ENCODE measurements at regions not wholly inside any gene's neighbourhood (a gene's known extent, or its start where the extent isn't known, plus 50 kb on each side); places are given as distances from the start of the nearest gene placed in this dataset.

GRCh38 chr1:87437663-87438295, 109.1 kb downstream of the LMO4 start:
- TF ChIP-seq TOX (CRISPR knock-in tag; IDR thresholded peaks at IDR 0.05; ENCODE audit: borderline replicate concordance) (no peak), PPARA (CRISPR knock-in tag; IDR thresholded peaks at IDR 0.05; ENCODE audit: borderline replicate concordance) (no peak), TCF4 (CRISPR knock-in tag; IDR thresholded peaks at IDR 0.05; ENCODE audit: borderline replicate concordance) (no peak)
- no peak for ATAC-seq

DNA sequence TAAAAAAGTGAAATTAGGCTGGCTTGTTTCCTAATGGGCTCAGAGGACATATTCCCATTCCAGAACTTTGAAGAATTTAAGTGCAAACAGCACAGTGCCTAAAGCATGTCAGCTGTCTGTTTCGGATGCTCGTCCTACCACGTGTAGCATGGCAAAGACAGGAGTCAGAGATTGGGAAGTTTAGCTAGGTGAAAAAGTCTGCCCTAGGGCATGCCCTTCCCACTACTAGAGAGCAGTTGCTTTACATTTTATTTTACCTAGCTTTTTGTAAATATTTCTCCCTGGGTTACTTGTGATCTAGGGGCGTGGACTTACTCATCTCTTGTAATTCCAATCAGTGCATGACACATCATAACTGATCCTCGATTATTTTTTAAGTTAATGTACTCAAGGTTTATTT, 111.1 kb downstream of the LMO4 start:
- no peak for ATAC-seq
- TF ChIP-seq TCF4 (CRISPR knock-in tag; IDR thresholded peaks at IDR 0.05; ENCODE audit: borderline replicate concordance) (no peak), CSDC2 (CRISPR knock-in tag; IDR thresholded peaks at IDR 0.05) (no peak)

DNA sequence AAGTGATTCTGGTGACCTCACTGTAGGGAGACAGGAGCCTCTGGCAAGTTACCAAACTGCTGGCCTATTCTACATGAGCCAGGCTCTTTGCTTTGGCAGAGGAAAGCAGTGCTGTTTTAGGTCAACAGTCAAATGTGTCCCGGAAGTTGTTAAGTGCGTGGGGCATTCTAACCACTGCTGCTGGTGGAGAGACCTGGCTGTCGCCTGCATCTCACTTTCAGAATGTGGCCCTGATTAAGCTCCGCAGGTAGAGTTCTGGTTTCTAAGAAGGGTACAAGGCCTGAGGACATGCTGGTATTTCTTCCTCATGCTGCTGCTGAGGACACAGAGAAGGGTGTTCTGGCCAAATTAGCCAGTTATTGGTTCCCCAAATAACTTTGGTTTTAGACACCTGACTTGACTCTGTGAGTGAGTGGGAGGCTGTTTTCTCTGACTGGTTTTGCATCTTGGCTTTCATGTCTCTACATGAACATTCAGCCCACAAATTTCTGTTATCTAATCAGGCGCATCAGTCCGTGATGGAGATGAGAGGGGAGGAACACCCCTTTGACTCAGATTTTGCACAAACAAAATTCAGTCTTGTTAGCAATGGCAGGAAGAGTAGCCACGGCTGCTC, 120.8 kb downstream of the LMO4 start:
- no peak for TF ChIP-seq ZNF70 (CRISPR knock-in tag; IDR thresholded peaks at IDR 0.05)
- peak; percentile 68 for ATAC-seq

DNA sequence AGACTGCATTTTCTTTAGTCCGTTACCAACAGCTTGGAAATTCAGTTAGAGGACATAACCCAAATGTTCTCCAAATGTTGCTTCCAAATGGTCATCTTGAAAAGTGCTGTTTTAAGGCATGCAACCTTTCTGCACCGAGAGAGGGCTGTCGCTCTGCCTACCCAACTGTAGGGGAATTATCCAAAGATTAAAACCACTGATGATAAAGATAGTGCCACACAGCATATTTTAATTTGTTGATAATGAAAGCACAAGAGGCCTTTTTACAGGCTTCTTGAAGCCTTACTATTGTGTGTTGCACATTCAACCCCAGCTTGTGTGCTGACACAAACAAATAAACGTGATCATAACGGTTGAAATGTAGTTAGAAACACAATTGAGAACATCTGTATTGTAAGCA, 121.5 kb downstream of the LMO4 start:
- ATAC-seq = no peak
- TF ChIP-seq TCF4 (CRISPR knock-in tag; IDR thresholded peaks at IDR 0.05; ENCODE audit: borderline replicate concordance) (no peak), ZNF8 (CRISPR knock-in tag; IDR thresholded peaks at IDR 0.05) (no peak), TOX (CRISPR knock-in tag; IDR thresholded peaks at IDR 0.05; ENCODE audit: borderline replicate concordance) (no peak)

DNA sequence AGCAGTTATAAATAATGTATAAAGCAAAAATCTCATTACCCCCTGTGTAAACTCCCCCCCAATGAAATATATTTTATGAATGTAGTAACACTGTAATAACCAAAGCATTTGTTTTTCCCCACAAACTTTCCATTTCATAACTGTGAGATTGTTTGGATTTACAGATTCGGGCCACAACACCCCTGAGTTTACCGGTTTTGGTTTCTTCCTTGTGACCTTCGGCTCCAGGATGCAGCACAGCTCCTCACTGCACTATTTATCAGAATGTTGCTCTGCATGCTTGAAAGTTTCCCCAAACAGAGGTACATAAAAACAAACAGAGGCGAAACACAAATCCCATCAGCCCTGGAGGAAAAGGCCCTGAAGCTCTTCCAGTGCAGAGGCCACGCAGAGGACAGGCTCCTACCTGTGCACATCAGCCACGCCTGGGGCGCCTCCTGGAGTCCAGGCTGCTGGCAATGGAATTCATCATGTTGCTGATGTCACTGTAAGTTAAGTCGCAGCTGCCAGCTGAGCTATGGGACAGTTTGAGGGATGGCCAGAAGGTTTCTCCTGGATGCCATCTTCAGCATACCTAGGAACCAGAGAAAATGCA, 122.0 kb downstream of the LMO4 start:
- ATAC-seq = no peak
- TF ChIP-seq TOX (CRISPR knock-in tag; IDR thresholded peaks at IDR 0.05; ENCODE audit: borderline replicate concordance) (no peak), RARB (CRISPR knock-in tag; IDR thresholded peaks at IDR 0.05) (no peak), ZNF565 (CRISPR knock-in tag; conservative IDR thresholded peaks at IDR 0.05; ENCODE audit: low read depth) (no peak), ZFP30 (CRISPR knock-in tag; IDR thresholded peaks at IDR 0.05) (no peak), BACH2 (CRISPR knock-in tag; IDR thresholded peaks at IDR 0.05; ENCODE audit: borderline replicate concordance) (no peak), CSDC2 (CRISPR knock-in tag; IDR thresholded peaks at IDR 0.05) (no peak), ESRRG (CRISPR knock-in tag; IDR thresholded peaks at IDR 0.05) (no peak), GLIS3 (CRISPR knock-in tag; IDR thresholded peaks at IDR 0.05) (no peak), POU6F1 (CRISPR knock-in tag; IDR thresholded peaks at IDR 0.05; ENCODE audit: borderline replicate concordance, low read depth) (no peak), ZFP3 (CRISPR knock-in tag; IDR thresholded peaks at IDR 0.05) (no peak)
- TF ChIP-seq, protein P1, sequence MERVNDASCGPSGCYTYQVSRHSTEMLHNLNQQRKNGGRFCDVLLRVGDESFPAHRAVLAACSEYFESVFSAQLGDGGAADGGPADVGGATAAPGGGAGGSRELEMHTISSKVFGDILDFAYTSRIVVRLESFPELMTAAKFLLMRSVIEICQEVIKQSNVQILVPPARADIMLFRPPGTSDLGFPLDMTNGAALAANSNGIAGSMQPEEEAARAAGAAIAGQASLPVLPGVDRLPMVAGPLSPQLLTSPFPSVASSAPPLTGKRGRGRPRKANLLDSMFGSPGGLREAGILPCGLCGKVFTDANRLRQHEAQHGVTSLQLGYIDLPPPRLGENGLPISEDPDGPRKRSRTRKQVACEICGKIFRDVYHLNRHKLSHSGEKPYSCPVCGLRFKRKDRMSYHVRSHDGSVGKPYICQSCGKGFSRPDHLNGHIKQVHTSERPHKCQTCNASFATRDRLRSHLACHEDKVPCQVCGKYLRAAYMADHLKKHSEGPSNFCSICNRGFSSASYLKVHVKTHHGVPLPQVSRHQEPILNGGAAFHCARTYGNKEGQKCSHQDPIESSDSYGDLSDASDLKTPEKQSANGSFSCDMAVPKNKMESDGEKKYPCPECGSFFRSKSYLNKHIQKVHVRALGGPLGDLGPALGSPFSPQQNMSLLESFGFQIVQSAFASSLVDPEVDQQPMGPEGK (CRISPR knock-in tag; IDR thresholded peaks at IDR 0.05; ENCODE audit: borderline replicate concordance) = no peak
- TF ChIP-seq, protein P2, sequence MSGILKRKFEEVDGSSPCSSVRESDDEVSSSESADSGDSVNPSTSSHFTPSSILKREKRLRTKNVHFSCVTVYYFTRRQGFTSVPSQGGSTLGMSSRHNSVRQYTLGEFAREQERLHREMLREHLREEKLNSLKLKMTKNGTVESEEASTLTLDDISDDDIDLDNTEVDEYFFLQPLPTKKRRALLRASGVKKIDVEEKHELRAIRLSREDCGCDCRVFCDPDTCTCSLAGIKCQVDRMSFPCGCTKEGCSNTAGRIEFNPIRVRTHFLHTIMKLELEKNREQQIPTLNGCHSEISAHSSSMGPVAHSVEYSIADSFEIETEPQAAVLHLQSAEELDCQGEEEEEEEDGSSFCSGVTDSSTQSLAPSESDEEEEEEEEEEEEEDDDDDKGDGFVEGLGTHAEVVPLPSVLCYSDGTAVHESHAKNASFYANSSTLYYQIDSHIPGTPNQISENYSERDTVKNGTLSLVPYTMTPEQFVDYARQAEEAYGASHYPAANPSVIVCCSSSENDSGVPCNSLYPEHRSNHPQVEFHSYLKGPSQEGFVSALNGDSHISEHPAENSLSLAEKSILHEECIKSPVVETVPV (CRISPR knock-in tag; IDR thresholded peaks at IDR 0.05) = no peak

- ATAC-seq = no peak
- no peak for TF ChIP-seq ZC3H10 (CRISPR knock-in tag; IDR thresholded peaks at IDR 0.05)
- TF ChIP-seq RARB (CRISPR knock-in tag; IDR thresholded peaks at IDR 0.05) = no peak
- no peak for TF ChIP-seq POU6F1 (CRISPR knock-in tag; IDR thresholded peaks at IDR 0.05; ENCODE audit: borderline replicate concordance, low read depth)
- TF ChIP-seq OSR1 (CRISPR knock-in tag; IDR thresholded peaks at IDR 0.05) = no peak
- TF ChIP-seq ESRRG (CRISPR knock-in tag; IDR thresholded peaks at IDR 0.05) = no peak
- no peak for TF ChIP-seq TCF4 (CRISPR knock-in tag; IDR thresholded peaks at IDR 0.05; ENCODE audit: borderline replicate concordance)
- no peak for TF ChIP-seq ISL1 (CRISPR knock-in tag; IDR thresholded peaks at IDR 0.05)
- TF ChIP-seq ZNF8 (CRISPR knock-in tag; IDR thresholded peaks at IDR 0.05) = no peak
- no peak for TF ChIP-seq ZNF565 (CRISPR knock-in tag; conservative IDR thresholded peaks at IDR 0.05; ENCODE audit: low read depth)
- TF ChIP-seq SNAI2 (CRISPR knock-in tag; IDR thresholded peaks at IDR 0.05) = no peak
- TF ChIP-seq, protein P2 (CRISPR knock-in tag; IDR thresholded peaks at IDR 0.05) = no peak
- TF ChIP-seq PPARA (CRISPR knock-in tag; IDR thresholded peaks at IDR 0.05; ENCODE audit: borderline replicate concordance) = no peak
- TF ChIP-seq CSDC2 (CRISPR knock-in tag; IDR thresholded peaks at IDR 0.05) = no peak
- TF ChIP-seq GLIS3 (CRISPR knock-in tag; IDR thresholded peaks at IDR 0.05) = no peak
- TF ChIP-seq ZNF70 (CRISPR knock-in tag; IDR thresholded peaks at IDR 0.05) = no peak
- TF ChIP-seq ZFP3 (CRISPR knock-in tag; IDR thresholded peaks at IDR 0.05) = no peak
These were observed 122.7 kb downstream of the LMO4 start for GRCh38 chr1:87451229-87451920.
